Renal cortical epithelial cell (primary cell): ENCODE measurements at regions not wholly inside any gene's neighbourhood (a gene's known extent, or its start where the extent isn't known, plus 50 kb on each side); places are given as distances from the start of the nearest gene placed in this dataset.
"Not testable (repeated sequence)": the region's sequence is repeated elsewhere in the genome, so short reads cannot be mapped to it uniquely, and the experiment has no call there.

Experiments used
- DNase-seq: peaks from one replicate; pipeline ENCODE4 v3.0.0-alpha.2; 2011; ENCODE audit warnings: low read depth

DNA sequence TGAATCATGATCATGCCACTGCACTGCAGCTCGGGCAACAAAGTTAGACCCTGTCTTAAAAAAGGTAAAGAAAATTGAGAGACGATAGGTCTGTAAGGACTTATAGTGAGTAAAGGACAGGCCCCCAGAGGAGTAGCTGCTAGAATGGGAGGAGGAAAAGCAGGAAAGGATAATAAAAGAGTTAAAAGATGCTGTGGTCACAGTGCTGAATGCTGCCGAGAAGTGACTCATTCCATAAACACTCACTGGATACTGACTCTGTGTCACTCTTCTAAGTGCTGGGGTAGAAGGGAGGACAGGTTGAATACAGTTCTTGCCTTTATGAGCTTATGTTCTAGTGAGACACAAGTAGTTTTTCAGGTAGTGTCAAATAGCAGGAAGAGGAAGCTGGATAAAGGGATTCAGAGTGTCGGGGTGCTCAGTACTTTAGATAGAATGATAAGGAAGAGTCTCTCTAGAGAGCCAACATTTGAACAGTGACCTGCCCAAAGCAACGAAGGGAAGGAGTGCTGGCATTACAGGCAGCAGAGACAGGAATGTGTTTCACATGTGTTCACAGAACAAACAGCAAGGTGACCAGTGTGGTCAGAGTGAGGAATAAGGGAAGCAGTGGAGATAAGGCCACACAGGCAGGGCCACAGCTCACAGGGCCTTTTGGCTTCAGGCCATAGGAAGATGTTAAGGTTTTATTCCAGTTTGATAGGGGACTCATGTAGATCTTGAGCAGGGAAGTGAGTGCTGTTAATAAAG is 1240.5 kb downstream of the UQCRFS1 start:
- DNase-seq, result peak; percentile 90

- DNase-seq, result no peak
Measured at GRCh38 chr19:27971869-27972268, 1241.1 kb downstream of the UQCRFS1 start.

- peak; percentile 88 for DNase-seq
Measured at GRCh38 chr19:27971071-27971470, 1241.9 kb downstream of the UQCRFS1 start.

DNA sequence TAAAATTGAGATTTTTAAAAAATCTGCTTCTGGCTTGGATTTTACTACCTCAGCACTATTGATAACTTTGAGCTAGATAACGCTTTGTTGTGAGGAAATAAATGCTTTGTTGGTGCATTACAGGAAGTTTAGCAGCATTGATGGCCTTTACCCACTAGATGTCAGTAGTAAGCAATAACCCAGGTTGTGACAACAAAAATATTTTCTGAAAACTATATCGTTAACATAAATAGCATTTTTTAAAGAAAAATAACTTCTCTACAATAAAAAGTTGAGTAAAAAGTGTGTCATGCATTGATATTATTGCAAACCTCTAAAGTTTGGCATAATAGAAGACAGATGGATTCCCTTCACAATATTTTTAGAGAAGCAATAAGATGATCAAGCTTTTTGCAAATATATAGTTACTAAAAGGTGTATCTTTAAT is 1246.5 kb downstream of the UQCRFS1 start:
- peak; percentile 24 for DNase-seq

DNA sequence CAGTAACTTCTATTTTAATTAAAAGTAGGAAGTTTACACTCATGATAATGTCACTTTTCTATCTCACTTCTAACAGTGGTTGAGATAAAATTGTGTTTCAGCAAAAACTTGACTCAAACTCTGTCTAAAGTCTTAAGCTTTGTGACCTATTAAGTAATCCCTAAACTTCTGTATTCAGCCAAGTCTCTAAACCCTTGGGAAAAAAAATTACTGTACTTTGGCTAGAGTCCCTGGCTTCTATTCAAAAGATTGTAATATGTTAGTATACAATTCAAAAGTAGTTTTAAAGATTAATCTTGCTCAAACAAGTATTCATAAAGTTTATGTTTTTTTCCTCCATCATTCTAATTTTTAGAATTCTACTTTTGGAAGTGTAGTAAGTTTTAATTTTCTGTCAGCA is 1248.8 kb downstream of the UQCRFS1 start:
- no peak for DNase-seq

GRCh38 chr19:27962264-27962663 is 1250.7 kb downstream of the UQCRFS1 start:
- peak; percentile 70 for DNase-seq

- DNase-seq, result no peak
Measured at GRCh38 chr19:27955485-27956480, 1257.2 kb downstream of the UQCRFS1 start.

DNA sequence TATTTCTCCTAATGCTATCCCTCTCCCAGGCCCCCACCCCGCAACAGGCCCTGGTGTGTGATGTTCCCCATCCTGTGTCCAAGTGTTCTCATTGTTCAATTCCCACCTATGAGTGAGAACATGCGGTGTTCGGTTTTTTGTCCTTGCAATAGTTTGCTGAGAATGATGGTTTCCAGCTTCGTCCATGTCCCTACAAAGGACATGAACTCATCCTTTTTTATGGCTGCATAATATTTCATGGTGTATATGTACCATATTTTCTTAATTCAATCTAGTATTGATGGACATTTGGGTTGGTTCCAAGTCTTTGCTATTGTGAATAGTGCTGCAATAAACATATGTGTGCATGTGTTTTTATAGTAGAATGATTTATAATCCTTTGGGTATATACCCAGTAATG is 1270.3 kb downstream of the UQCRFS1 start:
- not testable (repeated sequence) for DNase-seq

- no peak for DNase-seq
Measured at GRCh38 chr19:27936139-27936538, 1276.8 kb downstream of the UQCRFS1 start.

GRCh38 chr19:27935669-27936068 is 1277.3 kb downstream of the UQCRFS1 start:
- DNase-seq, result no peak

- DNase-seq, result no peak
Measured at GRCh38 chr19:27929399-27929798, 1283.6 kb downstream of the UQCRFS1 start.

DNA sequence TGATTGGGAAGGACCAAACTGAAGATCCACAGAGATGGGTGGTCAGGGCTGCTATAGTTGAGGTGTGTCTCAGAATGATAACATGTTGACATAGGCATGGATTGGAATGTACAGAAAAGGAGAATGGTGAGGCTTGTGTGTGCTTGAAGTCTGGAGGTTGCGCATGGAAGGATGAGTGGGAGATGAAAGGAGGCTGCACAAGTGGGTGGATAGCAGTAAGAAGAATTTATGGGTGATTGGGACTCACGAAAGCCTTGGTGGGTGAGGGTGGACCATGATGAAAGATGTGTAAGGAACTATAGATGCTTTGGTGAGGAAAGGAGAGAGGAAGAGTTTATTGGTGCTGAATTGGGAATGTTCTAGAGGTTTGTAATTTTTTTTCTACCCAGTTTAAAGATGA is 1287.7 kb downstream of the UQCRFS1 start:
- DNase-seq, result no peak

GRCh38 chr19:27922970-27923369 is 1290.0 kb downstream of the UQCRFS1 start:
- no peak for DNase-seq

GRCh38 chr19:27920774-27921173 is 1292.2 kb downstream of the UQCRFS1 start:
- DNase-seq, result no peak

DNA sequence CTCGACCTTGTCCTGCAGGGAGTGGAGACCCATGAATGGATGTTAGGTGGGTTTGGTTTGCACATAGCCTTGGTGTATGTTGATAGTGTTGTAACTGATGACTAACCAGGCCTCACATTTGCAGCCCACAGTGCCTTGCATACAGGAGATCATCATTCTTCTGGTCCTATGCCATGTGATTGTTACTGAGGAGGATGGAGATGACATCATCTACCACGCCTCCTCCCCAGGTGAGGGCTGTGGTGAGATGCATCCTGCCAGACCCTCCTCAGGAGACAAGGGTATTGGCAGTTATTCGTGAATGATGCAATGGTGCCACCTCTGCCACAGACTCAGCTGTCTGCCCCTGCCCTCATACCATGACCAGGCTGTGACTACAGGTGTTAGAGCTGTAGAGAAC is 1294.1 kb downstream of the UQCRFS1 start:
- no peak for DNase-seq

DNA sequence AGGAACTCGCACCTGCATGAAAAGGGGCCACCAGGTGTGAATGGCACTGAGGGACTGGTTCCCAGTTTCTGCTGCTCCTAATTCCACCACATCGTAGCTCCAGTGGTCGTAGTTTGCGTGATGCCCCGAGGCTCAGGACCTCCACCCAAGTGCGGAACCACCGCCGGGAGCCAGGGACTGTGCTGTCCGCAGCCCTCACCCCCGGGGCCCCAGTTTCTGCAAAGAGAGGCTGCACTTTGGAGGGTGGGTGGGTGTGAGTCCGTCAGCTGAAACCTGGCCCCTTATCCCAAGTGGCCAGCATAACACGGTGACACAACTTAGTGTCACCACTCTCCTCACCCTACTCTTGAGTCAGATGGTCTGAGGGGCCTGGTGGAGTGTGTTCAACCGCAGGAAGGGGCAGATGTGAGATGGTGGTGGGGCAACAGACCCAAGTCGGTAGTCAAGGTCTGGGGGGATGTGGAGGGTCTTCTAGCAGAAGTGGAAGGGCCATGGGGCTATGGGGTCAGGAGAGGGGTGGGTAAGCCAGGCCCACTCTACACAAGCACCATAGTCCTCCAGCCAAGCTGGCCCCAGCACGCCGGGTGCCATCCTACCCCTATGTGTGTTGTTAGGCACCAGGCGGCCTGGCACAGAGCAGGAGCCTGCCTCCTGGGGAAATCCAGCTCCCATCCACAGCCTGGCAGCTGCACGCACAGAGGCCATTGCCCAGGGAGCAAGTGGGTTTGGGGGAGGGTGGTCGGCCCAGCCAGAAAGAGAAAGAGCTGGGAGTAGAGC is 1301.6 kb downstream of the UQCRFS1 start:
- DNase-seq, result no peak

GRCh38 chr19:27909861-27910260 is 1303.1 kb downstream of the UQCRFS1 start:
- DNase-seq, result no peak

- no peak for DNase-seq
Measured at GRCh38 chr19:27909185-27909840, 1303.6 kb downstream of the UQCRFS1 start.

DNA sequence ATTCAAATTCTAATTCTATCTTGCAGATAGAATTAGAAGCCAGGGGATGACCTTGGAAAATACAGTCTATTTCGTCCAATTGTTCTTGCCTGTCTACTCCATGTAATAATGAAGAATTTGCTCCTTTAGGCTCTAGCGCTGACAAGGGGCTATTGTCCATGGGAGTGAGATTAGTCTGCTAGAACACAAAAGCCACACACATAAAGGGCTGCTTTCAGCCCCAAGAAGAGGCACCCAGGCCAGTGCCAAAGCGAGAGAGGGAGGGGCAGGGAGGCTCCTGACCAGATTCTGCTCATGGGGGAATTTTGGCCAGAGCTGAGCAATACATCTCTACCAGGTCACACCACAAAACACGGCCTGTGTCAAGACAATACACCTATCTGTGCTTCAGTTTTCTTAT is 1306.9 kb downstream of the UQCRFS1 start:
- DNase-seq, result no peak

DNA sequence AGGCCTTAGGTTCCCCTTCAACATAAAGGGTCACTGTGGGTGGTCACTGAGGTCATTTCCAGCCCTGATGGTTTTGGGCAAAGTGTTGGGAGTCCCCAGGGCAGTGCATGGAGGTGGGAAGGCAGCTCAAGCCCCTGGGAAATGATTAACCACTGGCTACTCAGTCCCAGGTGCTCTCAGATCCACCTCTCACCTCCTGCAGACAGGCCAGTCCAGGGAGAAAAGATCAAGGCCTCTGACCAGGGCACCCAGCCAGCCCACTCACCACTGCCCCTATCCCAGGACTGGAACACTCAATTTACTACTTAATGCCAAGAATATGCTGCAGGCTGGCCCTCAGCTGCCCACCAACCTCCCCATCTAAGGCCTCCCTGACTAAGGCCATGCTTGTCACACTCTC is 1307.9 kb downstream of the UQCRFS1 start:
- DNase-seq, result no peak

GRCh38 chr19:27901078-27901477 is 1311.9 kb downstream of the UQCRFS1 start:
- no peak for DNase-seq
